Kidney epithelial cell (primary cell): ENCODE measurements at regions not wholly inside any gene's neighbourhood (a gene's known extent, or its start where the extent isn't known, plus 50 kb on each side); places are given as distances from the start of the nearest gene placed in this dataset.

ENCODE experiments used
- DNase-seq: peaks from one replicate; pipeline ENCODE4 v3.0.0-alpha.2; 2010; ENCODE audit warnings: low read depth
- H3K27me3 ChIP-seq: 2 replicates; pipeline ENCODE4 v1.6.0; 2011; ENCODE audit warnings: low read length; ENCODE audit not compliant: control insufficient read depth, insufficient read depth
- H3K36me3 ChIP-seq: 2 replicates; pipeline ENCODE4 v1.5.1; 2011; ENCODE audit warnings: low read length; ENCODE audit not compliant: control insufficient read depth, insufficient read depth
- H3K4me3 ChIP-seq: 2 replicates; pipeline ENCODE4 v1.5.1; 2011; ENCODE audit warnings: low read depth, mild to moderate bottlenecking, control low read depth, low read length
- TF ChIP-seq, protein P1 (sequence below): IDR thresholded peaks from 2 replicates; pipeline ENCODE4 v1.5.1; 2011; ENCODE audit warnings: mild to moderate bottlenecking, moderate library complexity, low read length, control low read depth, inconsistent platforms; ENCODE audit not compliant: insufficient read depth, poor library complexity, severe bottlenecking

DNA sequence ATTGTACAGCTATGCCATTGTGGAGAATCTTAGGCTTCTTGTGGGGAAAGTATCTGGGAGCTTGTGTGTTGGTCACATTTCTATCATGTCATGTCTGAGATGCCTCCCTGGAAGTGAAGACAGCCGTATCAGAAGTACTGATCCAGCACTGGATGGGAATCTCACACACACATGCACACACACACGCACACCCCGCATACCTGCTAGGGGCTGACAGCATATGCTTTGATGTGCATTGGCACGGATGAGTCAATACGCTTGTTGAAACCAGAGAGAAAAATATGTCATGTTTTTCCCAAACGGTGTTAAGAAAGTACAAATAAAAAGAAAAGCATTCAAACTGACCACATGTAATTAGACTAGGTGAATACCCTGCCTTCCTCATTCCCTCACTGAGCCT, 260.8 kb downstream of the KTN1 start:
- Histone ChIP-seq H3K36me3 (no peaks in the 10 kb centered on the region), H3K4me3 (no peak overlapping the region), H3K27me3 (no peaks in the 10 kb centered on the region)
- no peak for DNase-seq
- TF ChIP-seq, protein P1, sequence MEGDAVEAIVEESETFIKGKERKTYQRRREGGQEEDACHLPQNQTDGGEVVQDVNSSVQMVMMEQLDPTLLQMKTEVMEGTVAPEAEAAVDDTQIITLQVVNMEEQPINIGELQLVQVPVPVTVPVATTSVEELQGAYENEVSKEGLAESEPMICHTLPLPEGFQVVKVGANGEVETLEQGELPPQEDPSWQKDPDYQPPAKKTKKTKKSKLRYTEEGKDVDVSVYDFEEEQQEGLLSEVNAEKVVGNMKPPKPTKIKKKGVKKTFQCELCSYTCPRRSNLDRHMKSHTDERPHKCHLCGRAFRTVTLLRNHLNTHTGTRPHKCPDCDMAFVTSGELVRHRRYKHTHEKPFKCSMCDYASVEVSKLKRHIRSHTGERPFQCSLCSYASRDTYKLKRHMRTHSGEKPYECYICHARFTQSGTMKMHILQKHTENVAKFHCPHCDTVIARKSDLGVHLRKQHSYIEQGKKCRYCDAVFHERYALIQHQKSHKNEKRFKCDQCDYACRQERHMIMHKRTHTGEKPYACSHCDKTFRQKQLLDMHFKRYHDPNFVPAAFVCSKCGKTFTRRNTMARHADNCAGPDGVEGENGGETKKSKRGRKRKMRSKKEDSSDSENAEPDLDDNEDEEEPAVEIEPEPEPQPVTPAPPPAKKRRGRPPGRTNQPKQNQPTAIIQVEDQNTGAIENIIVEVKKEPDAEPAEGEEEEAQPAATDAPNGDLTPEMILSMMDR, result no peak

- Histone ChIP-seq H3K4me3 (no peak overlapping the region), H3K36me3 (no peaks in the 10 kb centered on the region), H3K27me3 (no peaks in the 10 kb centered on the region)
- TF ChIP-seq, protein P1, result no peak
- no peak for DNase-seq
These were observed 261.6 kb downstream of the KTN1 start for GRCh38 chr14:55841625-55842024.

DNA sequence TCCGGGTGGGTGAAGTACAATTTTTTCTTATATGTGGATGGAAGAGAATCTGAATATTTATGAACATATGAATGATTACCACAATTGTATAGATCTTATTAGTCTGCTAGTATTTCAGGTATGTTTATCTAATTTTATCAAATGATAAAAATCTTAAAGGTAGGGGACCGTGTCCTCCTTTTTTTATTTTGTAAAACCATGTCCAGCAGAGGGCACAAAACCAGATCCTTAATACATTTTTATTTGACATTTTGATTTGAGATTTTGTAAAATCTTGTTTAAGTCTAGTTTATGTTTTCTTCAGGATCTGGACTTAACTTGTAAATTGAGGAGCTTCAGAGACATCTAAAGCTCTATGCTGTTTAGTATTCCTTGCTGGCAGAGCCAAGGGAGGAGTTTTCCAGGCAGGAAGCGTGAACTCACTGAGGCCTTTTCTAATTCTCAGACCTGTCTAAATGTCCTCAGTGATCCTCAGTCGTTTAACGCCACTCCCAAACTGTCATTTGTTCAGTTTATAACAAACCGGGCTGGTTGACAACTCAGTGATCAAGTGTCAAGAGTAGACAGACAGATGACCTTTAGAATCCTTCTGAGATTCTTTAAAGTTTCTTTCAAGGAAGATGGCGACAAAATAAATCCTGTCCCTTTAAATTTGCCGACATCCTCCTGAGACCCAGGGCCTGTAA, 263.9 kb downstream of the KTN1 start:
- no peak for DNase-seq
- no peaks in the 10 kb centered on the region for H3K36me3 ChIP-seq
- H3K4me3 ChIP-seq, result no peak overlapping the region
- TF ChIP-seq, protein P1, result peak; percentile 10
- no peaks in the 10 kb centered on the region for H3K27me3 ChIP-seq

GRCh38 chr14:55845963-55846825, 266.2 kb downstream of the KTN1 start:
- Histone ChIP-seq H3K27me3 (no peaks in the 10 kb centered on the region), H3K36me3 (no peaks in the 10 kb centered on the region), H3K4me3 (no peak overlapping the region)
- no peak for DNase-seq
- TF ChIP-seq, protein P1, result no peak

- DNase-seq, result peak; percentile 23
These were observed 266.9 kb downstream of the KTN1 start for GRCh38 chr14:55846826-55847446.

More at GRCh38 chr14:55846826-55847446, 266.9 kb downstream of the KTN1 start:
- TF ChIP-seq, protein P1, result no peak
- no peaks in the 10 kb centered on the region for H3K36me3 ChIP-seq
- no peak overlapping the region for H3K4me3 ChIP-seq
- H3K27me3 ChIP-seq, result no peaks in the 10 kb centered on the region
